GM19099 (cell line): ENCODE measurements at regions not wholly inside any gene's neighbourhood (a gene's known extent, or its start where the extent isn't known, plus 50 kb on each side); places are given as distances from the start of the nearest gene placed in this dataset.

Experiments used
- POLR2A ChIP-seq: IDR thresholded peaks from 3 replicates; pipeline ENCODE4 v1.6.1; 2011; ENCODE audit warnings: low read depth; ENCODE audit not compliant: insufficient read length; ENCODE audit errors: extremely low read depth

DNA sequence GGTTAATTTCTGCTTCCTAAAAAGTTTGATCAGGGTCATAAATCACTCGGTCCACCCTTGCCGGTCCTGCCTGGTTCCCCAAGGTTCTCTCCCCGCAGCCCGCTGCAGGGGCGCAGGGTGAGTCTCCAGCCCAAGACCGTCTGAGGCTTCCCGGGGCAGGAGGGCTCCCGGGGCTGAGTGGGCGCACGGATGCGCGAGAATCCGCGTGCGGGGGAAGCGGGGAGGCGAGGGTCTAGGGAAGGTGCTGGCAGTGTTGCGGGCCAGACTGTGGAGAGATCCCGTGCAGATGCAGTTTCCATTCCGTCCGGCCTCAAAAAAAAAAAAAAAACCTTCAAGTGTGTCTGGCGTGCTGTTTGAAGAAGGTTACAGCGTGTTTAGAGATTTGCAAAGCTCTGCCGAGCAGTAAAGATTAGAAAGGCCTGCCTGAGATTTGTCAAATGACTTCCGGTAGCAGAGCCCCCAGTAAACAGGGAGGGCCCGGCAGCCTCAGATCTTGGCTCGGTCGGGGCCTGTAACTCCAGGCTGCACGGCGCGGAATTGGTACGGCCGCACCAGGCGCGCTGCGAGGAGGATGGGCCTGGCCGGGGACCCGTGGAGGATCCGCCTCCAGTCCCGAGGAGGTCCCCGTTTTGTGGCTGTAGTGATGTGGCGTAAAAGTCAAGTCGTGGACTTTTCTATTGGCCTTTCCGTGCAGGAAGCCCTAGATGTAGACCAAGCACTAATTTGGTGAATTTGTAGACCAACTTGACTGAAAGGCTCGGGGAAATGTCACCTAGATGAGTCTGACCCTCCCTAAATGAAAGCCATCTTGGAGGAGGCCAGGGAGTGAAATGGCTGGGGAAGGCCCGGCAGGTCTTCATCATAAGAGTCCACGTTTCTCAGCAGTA is 293.2 kb upstream of the NFE2L3 start:
- no peak for TF ChIP-seq POLR2A

DNA sequence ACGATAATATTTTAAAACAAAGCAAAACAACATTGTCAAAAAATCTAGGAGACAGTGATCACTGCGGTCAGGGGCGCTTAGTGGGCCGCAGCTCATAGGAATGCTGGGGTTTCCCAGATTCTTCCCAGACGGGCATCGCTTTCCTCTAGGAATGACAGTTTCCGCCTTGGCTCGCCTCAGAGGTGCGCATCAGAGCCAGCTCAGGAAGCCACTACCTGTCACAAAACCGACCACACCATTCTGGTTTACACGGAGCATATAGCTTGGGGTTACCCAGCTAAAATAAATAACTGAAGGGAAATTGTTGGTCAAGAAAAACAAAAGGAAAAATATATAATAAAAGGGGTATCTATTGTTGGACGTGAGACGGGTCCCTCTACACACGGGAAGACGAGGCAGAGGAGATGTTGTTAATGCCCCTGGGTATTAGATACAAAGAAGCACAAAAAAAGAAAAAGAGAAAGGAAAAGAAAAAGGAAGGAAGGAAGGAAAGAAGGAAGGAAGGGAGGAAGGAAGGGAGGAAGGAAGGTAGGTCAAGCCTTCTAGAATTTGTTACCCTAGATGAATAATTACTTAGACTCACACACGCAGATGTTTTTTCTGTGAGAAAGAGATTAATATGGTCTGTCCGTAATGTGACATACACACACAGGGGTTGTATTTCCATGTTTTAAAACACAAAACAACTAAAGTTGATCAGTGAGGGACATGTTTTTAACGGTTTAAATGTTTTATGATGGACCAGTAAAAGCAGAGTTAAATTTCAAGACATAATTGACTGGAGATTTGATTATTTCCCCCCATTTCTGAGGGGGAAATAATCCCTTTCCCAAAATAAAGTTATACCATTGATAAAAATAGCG is 292.4 kb upstream of the NFE2L3 start:
- no peak for TF ChIP-seq POLR2A

DNA sequence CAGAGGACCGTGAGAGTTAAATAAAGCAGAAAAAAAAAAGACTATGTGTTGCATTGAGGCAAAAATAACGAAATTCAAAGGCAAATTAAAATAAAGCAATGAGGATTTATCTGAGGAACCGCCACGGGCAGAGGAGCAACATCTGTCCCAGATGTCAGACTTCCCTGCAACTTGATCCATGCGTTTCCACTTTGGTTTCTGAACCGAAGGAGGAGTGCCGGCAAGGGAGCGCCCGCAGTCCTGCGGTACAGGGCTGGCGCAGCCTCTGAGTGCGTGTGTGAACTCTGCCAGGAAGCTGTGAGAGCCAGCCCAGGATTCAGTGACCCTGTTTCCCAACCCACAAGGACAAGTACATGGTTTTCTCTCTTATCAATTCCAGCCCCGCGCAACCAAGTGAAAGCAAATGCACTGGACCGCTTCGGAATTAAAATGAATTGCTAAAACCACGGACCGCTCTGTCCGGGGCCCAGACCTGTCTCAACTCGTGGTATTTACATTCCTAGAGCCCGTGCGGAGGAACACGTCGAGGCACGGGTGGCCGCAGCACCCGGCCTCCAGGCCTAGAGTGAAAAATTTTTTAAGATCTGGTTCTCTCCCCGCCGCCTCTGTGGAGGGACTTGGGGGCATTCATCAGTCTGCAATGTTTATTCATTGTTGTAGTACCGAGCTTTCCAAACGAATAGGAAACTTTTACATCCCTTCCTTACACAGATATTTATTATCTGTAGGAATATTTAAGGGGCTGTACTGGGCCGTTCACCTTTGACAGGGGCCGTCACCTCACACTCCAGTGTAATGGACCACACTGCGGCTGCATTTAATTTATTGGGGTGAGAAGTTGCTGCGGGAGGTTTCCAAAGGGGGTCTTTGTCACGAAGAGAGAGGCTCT is 291.5 kb upstream of the NFE2L3 start:
- TF ChIP-seq POLR2A = no peak

DNA sequence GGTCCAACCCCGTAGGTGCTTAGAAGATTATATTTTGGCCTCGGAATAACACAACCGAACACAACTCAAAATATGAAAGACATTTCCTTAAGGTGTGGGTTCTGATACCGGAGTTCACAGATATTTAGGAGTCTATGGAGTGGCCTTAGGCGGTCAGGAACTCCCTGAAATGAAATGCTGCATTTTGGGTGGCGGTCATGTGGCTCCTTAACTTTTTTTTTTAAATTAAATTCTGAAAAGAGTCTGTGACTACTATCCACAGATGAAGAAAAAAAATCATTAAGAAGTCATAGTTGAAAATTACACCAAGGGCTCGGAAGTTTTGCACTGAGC is 290.9 kb upstream of the NFE2L3 start:
- no peak for TF ChIP-seq POLR2A

DNA sequence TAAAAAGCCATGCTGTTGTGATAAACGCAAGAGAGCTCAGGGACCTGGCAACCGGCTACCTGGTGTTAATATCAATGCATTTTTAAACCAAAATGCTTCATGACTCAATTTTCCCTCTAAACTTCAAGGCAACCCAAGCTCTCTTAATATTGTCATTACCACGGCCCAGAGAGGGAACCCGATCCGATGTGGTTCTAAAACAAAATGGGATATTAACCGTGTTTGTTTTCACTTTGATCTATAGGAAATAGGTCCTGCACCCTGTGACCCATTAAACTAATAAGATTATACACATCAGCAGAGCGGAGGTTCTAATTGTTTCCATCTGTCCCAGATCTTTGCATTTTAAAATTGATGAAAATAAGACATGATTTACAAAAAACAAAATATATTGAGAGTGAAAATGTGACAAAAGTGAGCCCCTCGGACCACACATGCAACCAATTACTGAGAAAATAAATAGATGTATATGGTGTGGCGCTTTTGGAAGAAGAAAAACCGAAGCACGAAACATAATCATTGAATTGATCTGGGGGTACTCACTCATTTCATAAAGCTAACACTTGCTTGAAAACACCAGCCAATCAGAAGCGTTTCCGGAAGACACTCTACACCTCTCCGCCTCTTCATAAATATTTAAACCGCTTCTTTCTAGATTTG is 290.3 kb upstream of the NFE2L3 start:
- TF ChIP-seq POLR2A = peak; percentile 55

DNA sequence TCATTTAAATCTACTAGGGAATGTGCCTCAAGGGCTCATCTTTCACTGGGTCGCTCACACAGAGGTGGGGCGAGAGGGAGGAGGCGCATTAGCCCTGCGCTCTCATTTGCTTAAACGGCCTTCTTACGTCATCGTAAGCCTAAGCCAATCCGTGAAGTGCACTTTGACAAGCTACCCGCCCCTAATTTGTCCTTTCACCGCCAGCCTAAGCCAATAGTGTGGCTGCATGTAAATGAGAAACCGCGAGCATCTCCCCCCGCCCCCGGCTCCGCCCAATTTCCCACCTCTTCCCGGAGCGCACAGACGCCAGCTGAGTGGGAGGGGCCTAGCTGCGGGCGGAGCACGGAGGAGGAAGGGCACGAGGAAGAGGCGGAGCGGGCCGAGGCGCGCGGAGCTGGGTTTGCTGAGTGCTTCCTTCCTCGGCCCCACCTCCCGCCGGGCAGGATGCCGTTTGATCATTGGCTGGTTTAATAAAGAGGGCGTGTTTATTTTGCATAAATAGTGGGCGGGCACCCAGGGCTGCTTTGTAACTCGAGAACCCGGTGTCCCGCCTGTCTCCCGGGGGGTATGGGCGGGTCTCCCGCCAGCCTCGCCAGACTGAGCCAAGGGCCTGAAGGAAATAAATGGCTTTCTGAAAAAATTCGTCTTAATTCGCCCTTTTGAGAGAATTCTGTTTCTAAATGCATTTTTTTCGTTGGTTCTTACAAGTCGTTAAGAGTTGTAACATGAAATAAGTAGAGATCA is 289.6 kb upstream of the NFE2L3 start:
- no peak for TF ChIP-seq POLR2A

DNA sequence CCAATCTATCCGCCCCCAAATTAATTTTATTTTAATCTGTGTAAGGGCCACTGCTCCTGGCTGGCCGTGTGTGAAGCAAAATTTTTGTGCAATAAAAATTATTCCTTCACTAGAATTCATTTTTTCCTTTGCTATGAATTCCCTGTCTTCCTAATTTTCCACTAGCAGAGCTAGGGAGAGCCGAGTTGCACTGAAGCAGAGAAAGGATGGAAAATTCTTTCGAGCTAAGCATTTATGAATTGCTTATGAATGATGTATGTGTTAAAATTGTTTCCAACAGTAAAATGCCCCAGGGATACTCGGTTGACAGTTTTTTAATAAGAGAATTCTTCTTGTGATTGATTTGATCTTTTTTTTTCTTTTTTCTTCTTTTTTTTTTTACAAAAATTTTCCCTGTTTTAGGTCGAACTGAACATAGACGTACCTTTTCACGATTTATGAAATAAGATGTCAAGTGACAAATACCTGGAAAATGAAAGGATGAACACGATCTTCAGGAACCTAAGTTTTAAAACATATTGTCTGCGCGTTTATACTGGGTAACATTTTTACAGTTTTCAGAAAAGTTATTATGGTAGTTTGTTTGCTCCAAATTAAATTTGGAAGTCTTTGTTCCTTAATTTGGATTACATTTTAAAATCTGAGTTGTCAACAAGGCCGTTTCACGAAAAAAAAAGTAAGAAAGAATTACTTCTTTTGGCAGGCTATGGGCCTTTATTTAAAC is 288.8 kb upstream of the NFE2L3 start:
- no peak for TF ChIP-seq POLR2A

DNA sequence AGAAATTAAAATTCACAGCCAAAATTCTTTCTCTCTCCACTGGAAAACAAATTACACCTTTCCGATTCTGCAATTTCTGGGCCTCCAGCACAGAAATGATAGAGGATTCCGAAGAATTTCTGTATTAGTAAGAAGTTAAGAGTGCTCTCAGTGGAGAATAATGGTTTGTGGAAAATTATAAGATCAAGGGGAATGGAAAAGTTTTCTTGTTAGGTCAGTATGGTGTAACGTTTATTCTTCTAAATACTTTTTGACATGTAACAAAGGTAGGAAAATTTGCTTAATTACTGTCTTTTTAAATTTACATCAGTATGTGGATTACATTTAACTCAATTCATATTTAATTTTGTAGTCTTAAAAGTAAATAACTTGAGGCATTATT is 288.3 kb upstream of the NFE2L3 start:
- no peak for TF ChIP-seq POLR2A

DNA sequence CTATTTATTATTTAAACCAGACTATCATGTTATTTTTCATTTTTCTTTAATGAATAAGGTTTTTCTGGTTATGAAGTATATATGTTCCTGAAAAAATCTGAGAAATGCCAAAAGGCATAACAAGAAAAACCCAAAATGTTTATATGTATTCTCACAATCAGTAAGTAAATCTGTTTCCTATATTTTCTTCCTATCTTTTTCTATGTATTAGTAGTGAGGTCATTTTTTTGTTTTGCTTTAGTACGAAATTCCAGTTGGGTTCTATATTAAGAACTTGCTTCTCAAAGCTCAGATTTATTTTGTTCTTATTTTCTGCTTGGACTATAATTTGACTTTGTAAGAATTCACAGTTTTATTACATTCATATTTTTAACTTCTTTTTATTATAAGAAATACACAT is 287.5 kb upstream of the NFE2L3 start:
- no peak for TF ChIP-seq POLR2A

DNA sequence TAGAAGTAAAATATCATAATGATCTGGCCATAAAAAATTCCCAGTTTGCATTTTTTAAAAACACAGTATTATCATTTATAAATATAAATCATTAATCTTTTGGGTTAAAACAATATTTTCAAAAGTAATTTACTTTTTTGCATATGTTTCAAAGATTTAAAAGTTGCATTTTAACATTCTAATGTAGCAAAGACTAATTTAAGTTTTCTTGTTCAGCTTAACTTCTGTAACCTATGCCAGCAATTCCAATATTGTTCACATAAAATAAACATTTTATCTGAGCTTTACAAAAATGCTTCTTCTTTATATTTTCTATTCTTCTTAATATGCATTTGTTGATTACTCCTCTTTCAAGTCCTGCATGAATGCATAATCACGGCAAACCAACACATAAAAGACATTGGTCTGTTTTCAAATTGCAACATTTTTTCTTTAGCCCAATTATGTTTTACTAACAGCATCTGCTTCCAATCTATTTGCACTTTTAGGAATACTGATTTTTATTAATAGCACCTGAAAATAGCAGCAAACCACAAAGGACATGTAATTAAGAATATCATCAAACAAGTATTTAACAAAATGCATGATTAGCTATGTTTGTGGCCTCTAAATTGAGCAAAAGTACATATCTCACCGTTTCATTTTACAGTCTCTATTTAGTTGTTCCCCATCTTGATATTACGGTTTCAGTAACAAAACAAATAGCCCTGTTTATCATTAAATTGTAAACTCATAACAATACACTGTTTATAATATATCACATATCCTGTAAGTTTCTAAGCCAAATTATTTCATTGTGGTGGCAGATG is 286.9 kb upstream of the NFE2L3 start:
- TF ChIP-seq POLR2A = no peak

DNA sequence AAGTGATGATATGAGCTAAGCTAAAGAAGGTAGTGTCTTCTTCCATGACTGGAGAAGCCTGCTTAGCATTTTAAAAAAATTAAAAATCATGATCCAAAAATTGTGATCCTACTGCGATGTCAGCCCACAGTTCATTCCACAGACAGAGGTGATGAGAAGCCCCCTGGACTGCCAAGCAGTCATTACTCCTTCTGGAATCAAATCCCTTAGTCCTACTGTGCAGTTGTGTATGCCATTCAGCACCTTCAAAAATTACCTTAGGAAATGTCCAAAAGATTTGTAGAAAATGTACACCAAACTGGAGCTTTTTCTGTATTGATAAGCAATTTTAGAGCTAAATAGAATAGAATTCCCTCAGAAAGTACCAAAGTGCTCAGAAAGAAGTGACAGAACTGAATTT is 283.5 kb upstream of the NFE2L3 start:
- no peak for TF ChIP-seq POLR2A

DNA sequence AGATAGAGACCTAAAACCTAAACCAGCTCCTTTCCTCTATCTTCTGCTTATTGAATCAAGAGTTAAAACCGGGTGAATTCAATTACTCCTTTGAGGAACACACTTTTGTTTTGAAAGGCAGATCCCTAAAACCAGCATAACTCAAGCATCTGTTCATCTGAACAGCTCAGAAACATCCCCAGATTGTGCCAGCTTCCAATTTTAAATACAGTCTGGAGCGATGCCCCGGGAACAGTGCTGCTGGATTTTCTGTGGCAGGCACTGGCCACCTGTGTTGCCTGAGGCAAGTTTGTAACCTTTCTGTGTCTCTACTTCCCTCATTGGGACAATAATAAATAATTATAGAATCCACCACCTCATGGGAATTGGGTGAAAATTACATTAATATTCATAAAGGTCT is 281.4 kb upstream of the NFE2L3 start:
- no peak for TF ChIP-seq POLR2A
